ENCODE measurements at regions not wholly inside any gene's neighbourhood (a gene's known extent, or its start where the extent isn't known, plus 50 kb on each side); places are given as distances from the start of the nearest gene placed in this dataset.

GRCh38 chr14:103201801-103202200 is 78.5 kb downstream of the TNFAIP2 start (continued):
- TF ChIP-seq CHD7 (IDR thresholded peaks at IDR 0.05; ENCODE audit: insufficient replicate concordance, low read length) (no peak), TCF12 (IDR thresholded peaks at IDR 0.05; ENCODE audit: low read depth, low read length) (no peak), YY1 (IDR thresholded peaks at IDR 0.05; ENCODE audit: low read depth, low read length) (no peak), CHD2 (IDR thresholded peaks at IDR 0.05; ENCODE audit: low read length) (no peak), HDAC2 (IDR thresholded peaks at IDR 0.05; ENCODE audit: borderline replicate concordance in 1 of 2, low read depth in 2 of 2, low read length in 2 of 2) (no peak), USF2 (IDR thresholded peaks at IDR 0.05; ENCODE audit: low read length) (no peak), EZH2 (IDR thresholded peaks at IDR 0.05; ENCODE audit: low read depth, low read length, severe bottlenecking) (no peak), ATF2 (IDR thresholded peaks at IDR 0.05; ENCODE audit: low read length) (no peak)
